HG03175 (cell line): ENCODE measurements at regions not wholly inside any gene's neighbourhood (a gene's known extent, or its start where the extent isn't known, plus 50 kb on each side); places are given as distances from the start of the nearest gene placed in this dataset.
"Not testable (repeated sequence)": the region's sequence is repeated elsewhere in the genome, so short reads cannot be mapped to it uniquely, and the experiment has no call there.

Experiments used
- ATAC-seq: cut with Tn5 transposase; IDR thresholded peaks from one replicate; pipeline ENCODE4 v1.9.1; 2021; ENCODE audit warnings: mild to moderate bottlenecking, moderate library complexity; ENCODE audit not compliant: unreplicated experiment

DNA sequence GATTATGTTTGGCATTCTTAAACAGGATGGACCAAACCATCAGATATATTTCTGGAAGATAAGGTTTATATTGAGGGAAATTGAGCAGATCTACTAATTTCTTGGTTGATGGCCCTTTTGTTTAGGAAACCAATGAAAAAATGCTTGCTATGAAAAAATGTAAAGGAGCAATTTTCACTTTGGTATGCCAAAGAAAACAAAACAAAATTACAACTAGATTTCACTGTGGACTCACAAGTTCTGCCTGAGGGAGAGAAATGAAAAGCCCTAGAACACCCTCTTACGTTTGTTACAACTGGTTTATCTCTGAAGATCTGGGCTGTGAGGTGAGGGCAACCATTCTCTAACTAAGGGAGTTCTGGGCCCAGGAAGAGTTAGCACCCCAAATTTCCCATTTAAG is 122.5 kb upstream of the IL15 start:
- ATAC-seq = no peak

DNA sequence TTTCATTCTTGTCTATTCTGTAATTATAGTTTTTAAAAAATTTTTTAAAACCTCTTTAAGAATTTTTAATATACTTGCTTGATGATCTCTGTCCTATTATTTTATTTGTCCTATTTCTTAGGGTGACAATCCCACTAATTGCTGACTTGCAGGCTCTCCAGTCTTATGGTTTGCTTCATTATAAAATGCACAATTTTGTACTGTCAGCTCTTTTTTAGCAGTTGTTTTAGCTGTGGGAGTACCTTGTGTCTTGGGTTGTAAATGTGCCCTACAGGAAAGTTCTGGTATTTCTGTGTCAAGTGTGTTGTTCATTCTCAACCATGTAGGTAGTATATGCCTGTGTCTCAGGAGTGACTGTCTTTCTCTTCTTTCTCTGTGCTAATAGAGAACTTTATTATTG is 118.2 kb upstream of the IL15 start:
- ATAC-seq = no peak

DNA sequence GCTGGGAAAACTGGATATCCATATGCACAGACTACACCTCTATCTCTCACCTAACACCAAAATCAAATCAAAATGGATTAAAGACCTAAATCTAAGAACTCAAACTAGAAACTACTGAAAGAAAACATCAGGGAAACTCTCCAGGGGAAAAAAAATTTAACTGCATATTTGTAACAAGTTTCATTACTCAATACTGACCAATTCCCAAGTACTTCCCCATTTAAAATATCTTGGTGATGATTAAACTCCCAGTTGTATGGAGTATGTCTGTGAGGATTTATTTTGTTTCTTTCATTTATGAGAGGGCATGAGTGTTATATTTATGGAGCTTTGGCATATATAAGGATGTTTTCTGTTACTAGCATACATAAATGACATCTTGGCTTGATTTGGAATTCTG is 112.3 kb upstream of the IL15 start:
- no peak for ATAC-seq

DNA sequence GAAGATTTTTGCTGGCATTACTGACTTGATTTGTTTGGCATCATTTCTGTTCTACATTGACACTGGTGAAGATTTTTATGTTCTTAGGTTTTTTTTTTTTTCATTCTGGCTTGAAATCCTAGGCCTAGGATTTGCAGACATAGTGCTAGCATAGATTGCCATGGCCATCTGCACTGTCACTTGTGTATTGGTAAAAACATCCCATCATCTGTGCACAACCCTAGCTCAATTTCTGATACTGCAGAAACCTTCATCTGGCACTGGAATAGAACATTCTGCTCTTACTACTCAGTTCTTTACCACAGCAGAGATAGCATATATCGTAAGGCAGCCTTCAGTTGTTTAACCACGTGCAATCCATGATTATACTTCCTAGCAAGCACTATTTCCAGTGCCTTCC is 111.5 kb upstream of the IL15 start:
- ATAC-seq = no peak

DNA sequence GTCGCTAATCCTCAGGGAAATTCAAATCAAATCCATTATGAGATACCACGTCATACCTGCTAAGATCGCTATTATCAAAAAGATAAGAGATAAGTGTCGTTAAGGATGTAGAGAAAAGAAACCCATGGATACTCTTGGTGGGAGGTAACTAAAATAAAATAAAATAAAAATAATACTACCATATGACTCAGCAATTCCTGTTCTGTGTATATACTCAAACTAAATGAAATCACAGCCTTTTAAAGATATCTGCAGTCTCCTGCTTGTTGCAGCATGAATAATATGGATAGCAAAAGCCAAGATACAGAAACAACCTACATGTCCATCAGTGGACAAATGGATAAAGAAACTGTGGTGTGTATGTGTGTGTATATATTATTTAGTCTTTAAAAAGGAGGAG is 105.8 kb upstream of the IL15 start:
- no peak for ATAC-seq

DNA sequence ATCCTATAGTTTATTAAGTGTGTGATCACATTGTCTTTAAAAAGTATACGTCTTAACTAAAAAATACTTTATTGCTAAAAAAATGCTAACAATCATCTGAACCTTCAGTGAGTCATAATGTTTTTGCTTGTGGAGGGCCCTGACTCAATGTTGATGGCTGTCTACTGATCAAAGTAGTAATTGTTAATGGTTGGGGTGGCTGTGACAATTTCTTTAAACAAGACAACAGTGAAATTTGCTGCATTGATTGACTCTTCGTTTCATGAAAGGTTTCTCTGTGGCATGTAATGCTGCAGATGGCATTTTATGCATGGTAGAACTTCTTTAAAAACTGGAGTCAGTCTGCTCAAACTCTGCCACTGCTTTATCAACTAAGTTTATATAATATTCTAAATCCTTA is 101.4 kb upstream of the IL15 start:
- no peak for ATAC-seq

DNA sequence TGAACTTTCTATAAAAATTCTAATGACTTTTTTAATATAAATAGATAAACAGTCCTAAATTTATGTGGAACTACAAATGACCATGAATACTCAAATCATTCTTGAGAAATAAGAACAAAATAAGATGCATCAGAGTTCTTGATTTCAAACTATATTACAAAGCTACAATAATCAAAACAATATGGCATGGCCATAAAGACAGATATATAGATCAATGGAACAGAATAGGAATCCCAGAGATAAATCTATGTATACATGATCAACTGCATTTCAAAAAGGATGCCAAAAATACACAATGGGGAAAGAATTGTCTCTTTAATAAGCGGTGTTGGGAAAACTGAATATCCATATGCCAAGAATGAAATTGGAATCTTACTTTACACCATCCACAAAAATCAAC is 98.4 kb upstream of the IL15 start:
- ATAC-seq = no peak

DNA sequence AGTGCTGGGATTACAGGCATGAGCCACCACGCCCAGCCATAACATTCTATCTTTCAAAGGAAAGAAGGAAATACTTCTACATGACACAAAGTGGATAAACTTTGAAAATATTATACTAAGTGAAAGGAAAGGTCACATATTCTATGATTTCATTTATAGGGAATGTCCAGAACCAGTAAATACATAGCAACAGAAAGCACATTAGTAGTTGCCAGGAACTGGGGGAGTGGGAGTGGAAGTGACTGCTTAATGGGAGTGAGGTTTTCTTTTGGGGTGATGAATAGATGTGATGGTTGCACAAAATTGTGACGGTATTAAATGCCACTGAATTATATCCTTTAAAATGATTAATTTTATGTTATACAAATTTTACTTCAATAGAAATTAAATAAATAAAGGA is 95.7 kb upstream of the IL15 start:
- no peak for ATAC-seq

DNA sequence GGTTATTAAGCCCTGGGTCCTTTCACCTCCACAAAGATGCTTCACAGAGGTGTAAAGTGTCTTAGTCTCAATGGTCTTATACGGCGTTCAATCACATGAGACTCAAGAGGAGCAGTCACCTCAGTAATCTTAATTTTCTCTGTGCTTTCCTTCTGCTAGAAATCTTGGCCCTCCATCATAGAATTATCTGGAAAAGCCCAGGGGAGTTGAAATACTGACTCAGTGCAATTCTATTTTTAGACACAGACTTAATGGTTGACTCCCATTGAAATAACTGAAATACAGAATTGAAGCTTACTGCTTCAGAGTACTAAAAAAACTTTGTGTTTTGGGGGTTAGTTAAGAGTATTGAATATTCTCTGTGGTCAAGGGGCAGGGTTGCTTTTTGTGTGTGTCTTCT is 94.5 kb upstream of the IL15 start:
- no peak for ATAC-seq

DNA sequence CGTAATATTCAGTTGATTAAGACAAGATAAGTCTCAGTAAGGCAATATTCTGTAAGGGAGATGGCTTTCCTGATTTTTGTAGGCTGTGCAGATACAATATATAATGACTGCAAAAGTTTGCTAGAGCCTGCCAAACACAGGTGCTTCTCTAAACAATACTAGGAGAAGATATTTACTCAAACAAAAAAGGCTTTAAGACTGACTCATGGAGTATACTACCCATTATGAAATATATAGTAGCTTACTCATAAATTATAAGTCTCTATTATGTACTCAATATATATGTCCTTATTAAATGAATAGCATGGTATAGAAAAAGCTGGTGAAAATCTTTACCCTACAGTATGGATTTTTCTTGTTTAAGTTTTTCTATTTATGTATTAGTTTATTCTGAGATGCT is 93.2 kb upstream of the IL15 start:
- ATAC-seq = no peak

DNA sequence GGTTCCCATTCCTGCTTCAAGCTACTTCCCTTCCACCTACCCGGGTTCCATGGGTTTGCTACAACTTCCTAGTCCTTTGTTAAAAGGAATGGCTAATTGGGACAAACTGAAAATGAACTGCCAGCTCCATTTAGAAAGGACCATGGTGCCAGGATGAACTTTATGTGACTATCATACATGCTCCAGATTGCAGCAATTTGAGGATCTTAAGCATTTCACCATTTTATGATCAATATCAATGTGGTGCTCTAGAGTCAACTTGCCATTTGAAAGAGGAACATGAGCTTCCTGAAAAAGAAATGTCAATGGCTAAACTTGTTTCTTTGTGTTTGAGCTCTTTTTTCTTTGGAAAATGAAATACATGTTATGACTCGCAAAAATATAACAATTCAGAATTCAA is 92.7 kb upstream of the IL15 start:
- ATAC-seq = no peak

DNA sequence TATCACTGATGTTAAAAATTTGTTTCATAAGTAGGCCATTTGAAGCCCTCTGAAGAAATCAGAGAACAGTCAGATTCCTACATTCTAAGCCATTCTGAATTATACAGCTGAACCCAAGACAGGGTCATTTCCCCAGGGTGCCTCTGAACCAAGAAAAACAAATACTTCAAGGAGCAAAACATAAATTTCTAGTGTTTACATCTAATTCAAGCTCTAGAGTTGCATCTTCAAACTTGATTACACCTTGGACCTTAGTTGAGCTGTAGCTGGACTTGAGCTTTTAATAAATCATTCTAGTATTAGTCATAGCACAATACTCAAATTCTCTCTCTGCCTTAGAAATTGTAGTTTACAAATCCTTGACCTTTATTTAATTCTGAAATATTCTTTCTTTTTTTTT is 87.6 kb upstream of the IL15 start:
- no peak for ATAC-seq

DNA sequence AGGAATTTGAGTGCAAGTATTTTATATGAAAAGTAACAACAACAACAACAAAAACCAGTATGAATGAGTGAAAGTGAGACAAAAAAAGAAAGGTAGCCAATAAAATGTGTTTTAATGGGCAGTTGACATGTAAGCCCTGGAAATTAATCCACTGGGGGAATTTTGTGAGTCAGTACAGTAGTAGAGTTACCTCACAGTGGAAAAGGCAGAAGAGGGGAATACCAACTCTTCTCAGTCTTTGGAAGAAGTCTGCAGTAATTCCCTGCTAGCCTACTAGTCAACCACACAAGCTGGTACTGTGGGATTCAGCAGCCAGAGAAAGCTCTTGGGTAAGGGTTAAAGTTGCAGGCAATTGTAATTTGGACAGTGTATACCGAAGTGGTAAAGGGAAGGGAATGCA is 76.3 kb upstream of the IL15 start:
- ATAC-seq = no peak

DNA sequence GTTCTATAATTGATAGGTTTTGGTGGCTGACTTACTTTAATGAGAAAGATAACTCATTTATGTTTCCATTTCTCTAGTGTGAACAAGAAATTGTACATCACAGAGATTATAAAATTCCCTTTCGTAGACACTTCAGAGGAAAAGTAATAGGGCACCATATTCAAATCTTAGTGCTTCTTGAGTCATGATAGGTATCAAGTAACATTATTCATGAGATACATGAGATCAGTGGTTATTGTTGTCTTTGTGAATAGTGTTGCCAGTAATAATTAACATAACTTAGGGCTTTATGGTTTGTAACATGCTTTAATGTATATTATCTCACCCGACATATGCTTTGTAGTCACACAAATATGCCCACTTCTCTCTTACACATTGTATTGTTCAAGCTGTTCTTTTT is 73.7 kb upstream of the IL15 start:
- ATAC-seq = no peak

DNA sequence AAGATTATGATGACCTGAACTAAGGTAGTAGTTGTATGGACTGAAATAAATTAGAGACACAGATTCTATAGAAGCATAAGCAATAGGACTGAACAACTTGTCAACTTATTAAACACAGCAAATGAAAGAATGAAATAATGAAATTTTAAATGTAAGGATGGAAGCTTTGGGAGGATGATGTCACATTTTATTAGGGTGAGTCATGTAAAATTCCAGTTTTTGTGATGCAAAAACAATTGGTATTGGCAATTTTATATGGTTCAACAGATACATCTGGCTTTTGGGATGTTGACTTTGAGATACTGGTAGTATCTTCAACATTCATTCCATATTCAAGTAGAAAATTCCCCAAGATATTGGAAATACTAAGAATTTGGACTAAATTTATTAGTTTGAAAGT is 72.7 kb upstream of the IL15 start:
- ATAC-seq = no peak

DNA sequence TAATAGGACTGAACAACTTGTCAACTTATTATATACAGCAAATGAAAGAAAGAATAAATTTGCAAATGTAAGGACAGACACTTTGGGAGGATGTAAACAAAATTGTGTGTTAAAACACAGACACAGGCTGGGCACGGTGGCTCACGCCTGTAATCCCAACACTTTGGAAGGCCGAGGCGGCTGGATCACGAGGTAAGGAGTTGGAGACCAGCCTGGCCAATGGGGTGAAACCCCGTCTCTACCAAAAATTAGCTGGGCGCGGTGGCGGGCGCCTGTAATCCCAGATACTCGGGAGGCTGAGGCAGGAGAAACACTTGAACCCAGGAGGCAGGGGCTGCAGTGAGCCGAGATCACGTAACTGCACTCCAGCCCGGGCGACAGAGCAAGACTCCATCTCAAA is 71.4 kb upstream of the IL15 start:
- ATAC-seq = not testable (repeated sequence)

DNA sequence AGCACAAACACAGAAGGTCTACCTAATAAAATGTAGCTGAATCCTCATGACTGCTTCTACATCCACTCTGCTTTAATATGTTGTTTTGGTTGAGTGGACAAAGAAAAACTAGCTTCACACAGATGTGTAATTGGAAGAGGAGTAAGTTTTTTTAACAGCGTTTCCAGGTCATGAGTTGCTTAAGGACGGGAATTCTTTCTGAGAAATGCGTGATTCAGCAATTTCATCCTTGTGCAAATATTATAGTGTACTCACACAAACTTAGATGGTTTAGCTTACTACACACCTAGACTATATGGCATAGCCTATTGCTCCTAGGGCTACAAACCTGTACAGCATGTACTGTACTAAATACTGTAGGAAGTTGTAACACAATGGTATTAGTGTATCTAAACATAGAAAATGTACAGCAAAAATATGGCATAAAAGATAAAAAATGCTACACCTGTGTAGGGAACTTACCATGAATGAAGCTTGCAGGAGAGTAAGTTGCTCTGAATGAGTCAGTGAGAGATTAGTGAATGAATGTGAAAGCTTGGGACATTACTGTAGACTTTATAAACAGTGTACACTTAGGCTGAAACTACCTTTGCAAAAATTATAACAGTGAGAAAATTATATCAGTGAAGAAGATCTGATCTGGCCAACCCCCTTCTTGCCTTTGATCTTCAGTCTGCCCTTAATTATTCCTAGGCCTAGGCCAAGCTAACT is 70.8 kb upstream of the IL15 start:
- ATAC-seq = no peak

DNA sequence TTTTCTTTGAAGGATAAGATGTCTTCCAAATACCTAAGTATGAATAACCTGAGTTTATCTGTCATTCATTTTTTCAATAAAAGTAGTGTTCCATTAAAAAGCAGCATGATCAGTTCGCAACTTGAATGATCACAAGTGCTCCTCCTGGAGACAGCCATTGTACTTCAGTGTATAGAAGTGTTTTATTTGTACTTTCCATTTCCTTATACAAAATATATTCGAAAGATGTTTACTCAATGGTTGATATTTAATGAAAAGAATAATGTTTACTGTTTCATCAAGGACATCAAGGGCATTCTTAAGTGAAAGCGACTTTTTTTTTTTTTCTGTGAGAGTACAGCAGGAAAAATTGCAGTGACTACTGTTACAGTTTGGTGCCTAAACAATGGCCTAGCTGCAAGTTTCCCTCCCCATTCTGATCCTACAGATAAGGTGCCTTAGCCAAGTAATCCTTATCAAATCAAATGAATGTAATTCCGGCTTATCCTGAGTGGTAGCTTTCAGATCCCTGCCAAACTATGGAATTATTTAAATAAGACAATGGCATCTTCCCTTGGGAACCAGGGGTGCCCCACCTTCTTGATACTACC is 69.0 kb upstream of the IL15 start:
- no peak for ATAC-seq

DNA sequence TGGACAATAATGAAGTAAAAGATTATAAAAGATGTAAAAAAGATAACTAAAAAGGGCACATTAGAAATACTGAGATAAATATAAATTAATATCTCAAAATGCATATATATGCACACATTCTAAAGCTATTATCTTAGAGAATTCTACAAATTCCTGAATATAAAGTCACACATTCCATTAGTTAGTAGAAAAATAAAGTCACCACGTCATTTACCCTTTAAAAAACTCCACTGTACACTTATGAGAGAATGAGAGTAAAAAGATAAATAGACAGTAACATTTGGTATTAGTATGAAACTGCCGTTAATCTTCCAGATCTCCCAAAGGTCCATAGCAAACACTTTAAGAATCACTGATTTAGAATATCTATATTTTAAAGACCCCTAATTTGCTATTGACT is 67.2 kb upstream of the IL15 start:
- ATAC-seq = no peak

DNA sequence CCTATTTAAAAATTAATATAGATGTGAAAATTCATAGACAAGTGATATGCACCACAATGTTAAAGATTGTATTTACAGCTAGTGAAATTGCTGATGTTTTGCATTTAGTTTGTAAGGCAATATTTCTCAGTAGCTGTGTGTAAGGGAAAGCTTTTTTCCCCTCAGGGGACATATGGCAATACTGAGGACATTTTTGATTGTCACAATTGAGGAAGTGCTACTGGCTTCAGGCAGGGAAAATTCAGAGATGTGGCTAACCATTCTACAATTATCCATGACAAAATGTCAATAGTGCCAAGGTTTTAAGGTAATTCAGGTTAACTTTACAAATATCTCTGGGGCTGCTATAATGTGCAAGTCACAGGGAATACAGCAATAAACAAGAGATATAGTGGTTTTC is 66.1 kb upstream of the IL15 start:
- no peak for ATAC-seq

DNA sequence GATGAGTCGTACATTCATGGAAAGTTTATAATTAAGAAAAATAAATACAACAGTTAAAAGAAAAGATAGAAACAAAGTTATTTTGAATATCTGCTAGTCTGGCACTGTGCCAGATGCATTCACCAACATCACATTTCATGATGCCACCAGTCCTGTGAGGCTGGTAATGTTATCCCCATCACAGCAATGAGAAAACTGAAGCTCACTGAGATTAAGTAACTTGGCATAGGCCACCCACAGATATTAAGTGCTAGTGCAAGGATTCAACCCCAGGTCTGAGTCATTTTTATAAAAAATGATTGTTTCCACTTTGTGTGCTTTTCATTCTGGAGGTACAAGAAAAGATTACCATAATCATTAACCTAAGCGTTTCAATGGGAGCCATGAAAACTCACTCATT is 65.0 kb upstream of the IL15 start:
- no peak for ATAC-seq

DNA sequence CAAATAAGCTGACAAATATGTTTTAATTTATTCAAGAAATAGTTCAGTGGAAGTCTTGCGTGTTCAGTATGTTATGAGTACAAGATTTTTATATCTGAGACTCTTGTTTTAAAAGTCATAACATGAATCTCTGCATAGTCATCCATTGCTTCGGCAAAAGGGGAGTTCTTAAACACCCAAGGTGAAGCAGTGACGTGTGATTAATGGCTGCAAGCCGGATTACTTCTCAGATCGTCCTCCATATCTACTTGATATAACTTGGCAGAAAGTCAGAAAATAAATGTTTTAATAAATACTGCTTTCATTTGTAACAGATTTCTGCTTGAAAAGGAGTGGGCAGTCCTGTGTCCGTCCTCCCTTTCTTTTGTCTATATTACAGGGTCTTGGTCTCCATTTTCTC is 64.6 kb upstream of the IL15 start:
- no peak for ATAC-seq

DNA sequence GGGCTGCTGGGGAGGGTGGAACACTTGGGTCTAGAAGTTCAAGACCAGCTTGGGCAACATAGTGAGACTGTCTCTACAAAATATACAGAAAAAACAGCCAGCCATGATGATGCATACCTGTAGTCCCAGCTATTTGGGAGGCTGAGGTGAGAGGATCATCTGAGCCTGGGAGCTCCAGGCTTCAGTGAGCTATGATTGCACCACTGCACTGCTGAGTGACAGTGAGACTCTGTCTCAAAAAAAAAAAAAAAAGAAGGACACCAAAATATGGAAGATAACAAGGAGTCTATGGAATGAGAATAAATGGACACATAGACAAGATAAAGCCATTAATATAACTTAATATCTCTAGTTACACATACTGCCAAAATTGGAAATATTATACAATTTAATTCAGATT is 62.7 kb upstream of the IL15 start:
- ATAC-seq = no peak
